B cell (primary cell): ENCODE measurements at regions not wholly inside any gene's neighbourhood (a gene's known extent, or its start where the extent isn't known, plus 50 kb on each side); places are given as distances from the start of the nearest gene placed in this dataset.

Experiments
- ATAC-seq: fragments of 200-7000 bp; cut with Tn5 transposase; one replicate; pipeline ENCODE4 v1.10.0; 2021; ENCODE audit warnings: low read depth, mild to moderate bottlenecking, moderate number of reproducible peaks, moderate library complexity
- CTCF ChIA-PET: fragments of 350-600 bp; sonication (Branson Sonifier 250); formaldehyde crosslinking; loops from one replicate; lab custom pipeline; 2021; ENCODE audit warnings: antibody characterized with exemption, inconsistent platforms; lab: Charles Lee
- POLR2A ChIA-PET: fragments of 350-600 bp; sonication (Branson Sonifier 250); formaldehyde crosslinking; loops from one replicate; lab custom pipeline; 2021; ENCODE audit warnings: antibody characterized with exemption; lab: Charles Lee
- DNase-seq: peaks from one replicate; pipeline ENCODE4 v3.0.0; 2013
- H2AFZ ChIP-seq: 2 replicates; pipeline ENCODE4 v1.6.1; 2012; ENCODE audit warnings: mild to moderate bottlenecking, low read depth, low read length; ENCODE audit not compliant: insufficient read depth, poor library complexity, severe bottlenecking
- H3K27ac ChIP-seq, 2 donors: 1 replicate in 1 of 2; 2 replicates in 1 of 2; pipeline ENCODE4 v1.5.1; 2012 to 2013; ENCODE audit warnings: low read length in 2 of 2, mild to moderate bottlenecking in 2 of 2, moderate library complexity in 1 of 2
- H3K27me3 ChIP-seq, 4 experiments: fragments of 200-600 bp in 1 of 4; sonication (generic) in 1 of 4; replicated peaks in 1 of 4; 1 replicate in 2 of 4; 2 replicates in 2 of 4; pipeline versions ENCODE4 v1.6.1 to v1.7.0; 2013 to 2016; ENCODE audit warnings: low read length in 3 of 4, mild to moderate bottlenecking in 2 of 4, mixed read lengths in 1 of 4, moderate library complexity in 1 of 4; ENCODE audit not compliant: insufficient read depth in 4 of 4, control insufficient read depth in 3 of 4; ENCODE audit errors: control extremely low read depth in 1 of 4
- H3K36me3 ChIP-seq, 2 experiments: replicated peaks in 1 of 2; 1 replicate in 1 of 2; 2 replicates in 1 of 2; pipeline versions ENCODE4 v1.6.1 to v1.7.1; 2013; ENCODE audit warnings: low read length in 1 of 2; ENCODE audit not compliant: insufficient read depth in 2 of 2, control insufficient read depth in 1 of 2; ENCODE audit errors: control extremely low read depth in 1 of 2, extremely low read depth in 1 of 2
- H3K4me1 ChIP-seq, 2 donors: fragments of 200-600 bp in 1 of 2; sonication (generic) in 1 of 2; 1 replicate in 1 of 2; 2 replicates in 1 of 2; pipeline versions ENCODE4 v1.5.1 to v1.6.1; 2013 to 2017; ENCODE audit warnings: low read length in 2 of 2; ENCODE audit not compliant: control insufficient read depth in 2 of 2, insufficient read depth in 2 of 2
- H3K4me2 ChIP-seq: replicated peaks from 2 replicates; pipeline ENCODE3; 2012; ENCODE audit warnings: mild to moderate bottlenecking, low read depth, low read length; ENCODE audit not compliant: poor library complexity, severe bottlenecking
- H3K4me3 ChIP-seq, 5 experiments: fragments of 200-600 bp in 1 of 5; sonication (generic) in 1 of 5; 1 replicate in 3 of 5; 2 replicates in 2 of 5; pipeline versions ENCODE4 v1.5.1 to v1.7.0; 2011 to 2016; ENCODE audit warnings: low read length in 4 of 5, mild to moderate bottlenecking in 4 of 5, low read depth in 2 of 5, control low read depth in 1 of 5, moderate library complexity in 1 of 5; ENCODE audit not compliant: insufficient read depth in 1 of 5; ENCODE audit errors: control extremely low read depth in 1 of 5, extremely low read depth in 1 of 5
- H3K79me2 ChIP-seq: fragments of 200-600 bp; sonication (generic); one replicate; pipeline ENCODE4 v1.6.0; 2016; ENCODE audit warnings: low read length; ENCODE audit not compliant: control insufficient read depth, insufficient read depth
- H3K9ac ChIP-seq: fragments of 200-600 bp; sonication (generic); 2 replicates; pipeline ENCODE4 v1.6.1; 2017; ENCODE audit warnings: mild to moderate bottlenecking, low read length, moderate library complexity
- H3K9me3 ChIP-seq, 3 donors: one replicate each; pipeline versions ENCODE4 v1.6.1 to v1.7.1; 2013; ENCODE audit warnings: low read length in 2 of 3; ENCODE audit not compliant: control insufficient read depth in 2 of 3, insufficient read depth in 1 of 3; ENCODE audit errors: control extremely low read depth in 1 of 3
- H4K20me1 ChIP-seq: 2 replicates; pipeline ENCODE4 v1.6.0; 2012; ENCODE audit warnings: mild to moderate bottlenecking, low read length; ENCODE audit not compliant: insufficient read depth, control insufficient read depth, poor library complexity, severe bottlenecking
- H3K27ac Mint-ChIP-seq: one replicate; pipeline ENCODE4 v1.8.0; 2021; ENCODE audit warnings: mixed read lengths
- H3K27me3 Mint-ChIP-seq: one replicate; pipeline ENCODE4 v1.8.0; 2021; ENCODE audit warnings: mixed read lengths
- H3K4me1 Mint-ChIP-seq: one replicate; pipeline ENCODE4 v1.8.0; 2021; ENCODE audit warnings: mixed read lengths
- H3K4me3 Mint-ChIP-seq: one replicate; pipeline ENCODE4 v1.8.0; 2021; ENCODE audit warnings: mixed read lengths
- H3K9me3 Mint-ChIP-seq: one replicate; pipeline ENCODE4 v1.8.0; 2022; ENCODE audit warnings: mixed read lengths; ENCODE audit not compliant: insufficient read depth
- CTCF ChIP-seq: fragments of 200-600 bp; IDR thresholded peaks from one replicate; pipeline ENCODE4 v1.8.0; 2022; ENCODE audit warnings: antibody characterized with exemption, mild to moderate bottlenecking
- EZH2 ChIP-seq: IDR thresholded peaks from 2 replicates; pipeline ENCODE4 v1.6.1; 2012; ENCODE audit warnings: borderline replicate concordance, low read depth, mild to moderate bottlenecking, moderate library complexity, low read length; ENCODE audit not compliant: insufficient read depth, poor library complexity, severe bottlenecking
- WGBS: methylation state at CpG from one replicate; pipeline ENCODE4 v1.1.5; 2013; ENCODE audit warnings: missing lambda C conversion rate; ENCODE audit not compliant: insufficient coverage; 5-methylcytosine and 5-hydroxymethylcytosine counted together
- intact Hi-C: fragments of 100-400 bp; cut with micrococcal nuclease; formaldehyde crosslinking; loops from one replicate; pipeline ENCODE4 v1.10.0; 2022

- no peak overlapping the region for H2AFZ ChIP-seq
- H3K4me3 ChIP-seq, result no peak overlapping the region
- no peaks in the 10 kb centered on the region for H3K36me3 ChIP-seq
- Mint-ChIP-seq H3K27ac (no peak overlapping the region), H3K9me3 (no peaks in the 10 kb centered on the region), H3K4me1 (no peaks in the 10 kb centered on the region), H3K27me3 (no peaks in the 10 kb centered on the region), H3K4me3 (no peak overlapping the region)
- TF ChIP-seq CTCF (no peak), EZH2 (no peak)
- CTCF ChIA-PET, result no interaction called here
- H3K4me1 ChIP-seq, result no peaks in the 10 kb centered on the region
- no peak overlapping the region for H3K9ac ChIP-seq
- no peaks in the 10 kb centered on the region for H4K20me1 ChIP-seq
- no peak overlapping the region for H3K27ac ChIP-seq
- POLR2A ChIA-PET, result no interaction called here
- H3K27me3 ChIP-seq, result no peaks in the 10 kb centered on the region
- DNase-seq, result no peak
- H3K4me2 ChIP-seq, result no peak overlapping the region
- WGBS, result 86% methylated on average over 6 of the region's 7 CpGs
- no peaks in the 10 kb centered on the region for H3K79me2 ChIP-seq
- H3K9me3 ChIP-seq, result no peaks in the 10 kb centered on the region
- no peak for ATAC-seq
- intact Hi-C loops, result no loop called here
Measured at GRCh38 chr13:76635232-76636230, 250.7 kb downstream of the KCTD12 start.
